Fibroblast of lung (primary cell): ENCODE measurements at regions not wholly inside any gene's neighbourhood (a gene's known extent, or its start where the extent isn't known, plus 50 kb on each side); places are given as distances from the start of the nearest gene placed in this dataset.
"Not testable (repeated sequence)": the region's sequence is repeated elsewhere in the genome, so short reads cannot be mapped to it uniquely, and the experiment has no call there.

ENCODE experiments used
- EZH2 ChIP-seq: IDR thresholded peaks from 2 replicates; pipeline ENCODE4 v1.5.1; 2012; ENCODE audit warnings: low read length, control low read depth, mild to moderate bottlenecking; ENCODE audit errors: missing control alignments
- TF ChIP-seq, protein P1 (sequence below), 2 donors: IDR thresholded peaks in 1 of 2; conservative IDR thresholded peaks in 1 of 2; 1 replicate in 1 of 2; 2 replicates in 1 of 2; pipeline ENCODE4 v1.5.1; 2011 to 2012; ENCODE audit warnings: low read length in 2 of 2, control low read depth in 1 of 2, inconsistent platforms in 1 of 2, low read depth in 1 of 2, mild to moderate bottlenecking in 1 of 2

DNA sequence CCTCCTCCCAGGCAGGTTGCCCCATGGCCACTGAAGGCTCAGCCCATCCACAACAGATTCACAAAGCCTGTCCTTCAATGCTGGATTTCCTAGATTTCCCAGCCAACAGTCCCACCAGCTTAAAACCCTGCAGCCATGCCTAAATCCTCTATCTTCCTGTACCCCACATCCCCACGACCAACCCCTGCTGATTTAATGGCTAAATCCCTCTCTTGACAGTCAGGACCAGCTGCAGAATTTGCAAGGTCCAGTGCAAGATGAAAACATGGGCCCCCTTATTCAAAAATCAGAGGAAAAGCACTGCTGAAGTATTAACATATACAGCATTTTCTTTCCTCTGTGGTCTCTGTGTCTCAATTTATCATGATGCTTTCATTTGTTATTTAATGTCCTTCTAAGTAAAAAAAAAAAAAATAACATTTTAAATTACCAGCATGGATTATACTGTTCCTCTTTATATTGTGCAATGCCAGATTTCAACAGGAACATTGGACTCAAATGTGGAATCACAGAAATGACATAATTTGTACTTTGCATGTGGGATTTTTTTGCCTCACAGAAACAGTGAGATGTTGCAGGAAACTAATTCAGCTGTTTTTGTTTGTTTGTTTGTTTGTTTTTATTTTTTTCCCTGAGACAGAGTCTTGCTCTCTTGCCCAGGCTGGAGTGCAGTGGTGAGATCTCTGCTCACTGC lies 63.0 kb upstream of the DRD5 start:
- TF ChIP-seq, protein P1, sequence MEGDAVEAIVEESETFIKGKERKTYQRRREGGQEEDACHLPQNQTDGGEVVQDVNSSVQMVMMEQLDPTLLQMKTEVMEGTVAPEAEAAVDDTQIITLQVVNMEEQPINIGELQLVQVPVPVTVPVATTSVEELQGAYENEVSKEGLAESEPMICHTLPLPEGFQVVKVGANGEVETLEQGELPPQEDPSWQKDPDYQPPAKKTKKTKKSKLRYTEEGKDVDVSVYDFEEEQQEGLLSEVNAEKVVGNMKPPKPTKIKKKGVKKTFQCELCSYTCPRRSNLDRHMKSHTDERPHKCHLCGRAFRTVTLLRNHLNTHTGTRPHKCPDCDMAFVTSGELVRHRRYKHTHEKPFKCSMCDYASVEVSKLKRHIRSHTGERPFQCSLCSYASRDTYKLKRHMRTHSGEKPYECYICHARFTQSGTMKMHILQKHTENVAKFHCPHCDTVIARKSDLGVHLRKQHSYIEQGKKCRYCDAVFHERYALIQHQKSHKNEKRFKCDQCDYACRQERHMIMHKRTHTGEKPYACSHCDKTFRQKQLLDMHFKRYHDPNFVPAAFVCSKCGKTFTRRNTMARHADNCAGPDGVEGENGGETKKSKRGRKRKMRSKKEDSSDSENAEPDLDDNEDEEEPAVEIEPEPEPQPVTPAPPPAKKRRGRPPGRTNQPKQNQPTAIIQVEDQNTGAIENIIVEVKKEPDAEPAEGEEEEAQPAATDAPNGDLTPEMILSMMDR (conservative IDR thresholded peaks at IDR 0.05 in 1 of 2, IDR thresholded peaks at IDR 0.05 in 1 of 2; ENCODE audit: low read depth in 1 of 2, low read length in 2 of 2), result not testable (repeated sequence)
- not testable (repeated sequence) for TF ChIP-seq EZH2
